DND-41 (cell line): ENCODE measurements at regions not wholly inside any gene's neighbourhood (a gene's known extent, or its start where the extent isn't known, plus 50 kb on each side); places are given as distances from the start of the nearest gene placed in this dataset.
A peak's percentile ranks its signal among the peaks of the same experiment; 100 is the strongest.

Source experiments
- ATAC-seq: fragments of 200-7000 bp; cut with Tn5 transposase; 3 replicates; pipeline ENCODE4 v1.9.1; 2021; ENCODE audit warnings: low read depth; ENCODE audit not compliant: insufficient read depth
- DNase-seq: peaks from one replicate; pipeline ENCODE4 v3.0.0-alpha.2; 2020
- H2AFZ ChIP-seq: 2 replicates; pipeline ENCODE4 v1.6.0; 2012; ENCODE audit warnings: low read depth, low read length
- H3K27ac ChIP-seq: 2 replicates; pipeline ENCODE4 v1.5.1; 2012; ENCODE audit warnings: low read length, inconsistent platforms
- H3K27me3 ChIP-seq: fragments of 200-600 bp; sonication (generic); 2 replicates; pipeline ENCODE4 v1.6.0; 2012; ENCODE audit warnings: low read length, mild to moderate bottlenecking, inconsistent platforms; ENCODE audit not compliant: insufficient read depth, poor library complexity
- H3K36me3 ChIP-seq: 2 replicates; pipeline ENCODE4 v1.5.1; 2012; ENCODE audit warnings: low read length, inconsistent platforms; ENCODE audit not compliant: insufficient read depth
- H3K4me1 ChIP-seq: 2 replicates; pipeline ENCODE4 v1.5.1; 2012; ENCODE audit warnings: mild to moderate bottlenecking, low read length; ENCODE audit not compliant: insufficient read depth
- H3K4me2 ChIP-seq: 2 replicates; pipeline ENCODE4 v1.6.0; 2012; ENCODE audit warnings: mild to moderate bottlenecking, moderate library complexity, low read length, inconsistent platforms; ENCODE audit not compliant: insufficient read depth
- H3K4me3 ChIP-seq, 2 experiments: fragments of 200-600 bp in 1 of 2; shearing (Covaris generic) in 1 of 2; 2 replicates each; pipeline ENCODE4 v1.5.1; 2012 to 2016; ENCODE audit warnings: inconsistent platforms in 2 of 2, low read length in 2 of 2, mild to moderate bottlenecking in 2 of 2, low read depth in 1 of 2, moderate library complexity in 1 of 2
- H3K79me2 ChIP-seq: 2 replicates; pipeline ENCODE4 v1.6.0; 2012; ENCODE audit warnings: low read length, inconsistent platforms; ENCODE audit not compliant: insufficient read depth
- H3K9ac ChIP-seq: 2 replicates; pipeline ENCODE4 v1.6.0; 2012; ENCODE audit warnings: low read depth, mild to moderate bottlenecking, inconsistent platforms, low read length, moderate library complexity
- H3K9me3 ChIP-seq: 2 replicates; pipeline ENCODE4 v1.5.1; 2012; ENCODE audit warnings: low read length, moderate library complexity, mild to moderate bottlenecking, inconsistent platforms; ENCODE audit not compliant: insufficient read depth, severe bottlenecking
- H4K20me1 ChIP-seq: 2 replicates; pipeline ENCODE4 v1.6.0; 2012; ENCODE audit warnings: low read length; ENCODE audit not compliant: insufficient read depth
- CTCF ChIP-seq: IDR thresholded peaks from 2 replicates; pipeline ENCODE4 v1.5.1; 2012; ENCODE audit warnings: borderline replicate concordance, low read length, moderate library complexity, mild to moderate bottlenecking; ENCODE audit not compliant: poor library complexity, severe bottlenecking; ENCODE audit errors: extremely low read depth
- EZH2 ChIP-seq: IDR thresholded peaks from 3 replicates; pipeline ENCODE4 v1.6.1; 2012; ENCODE audit warnings: borderline replicate concordance, low read depth, mild to moderate bottlenecking, moderate library complexity, low read length, inconsistent platforms; ENCODE audit not compliant: severe bottlenecking

- no peak overlapping the region for H3K9ac ChIP-seq
- peaks cover 44% of the 10 kb centered on the region for H3K4me1 ChIP-seq
- H3K79me2 ChIP-seq = no peaks in the 10 kb centered on the region
- peaks cover 22% of the 10 kb centered on the region for H3K9me3 ChIP-seq
- H3K27ac ChIP-seq = peak overlapping the region; percentile 32
- no peak for DNase-seq
- H4K20me1 ChIP-seq = no peaks in the 10 kb centered on the region
- no peak for ATAC-seq
- TF ChIP-seq CTCF = no peak
- no peak for TF ChIP-seq EZH2
- H3K4me2 ChIP-seq = no peak overlapping the region
- H3K4me3 ChIP-seq = no peak overlapping the region
- no peak overlapping the region for H2AFZ ChIP-seq
- H3K36me3 ChIP-seq = no peaks in the 10 kb centered on the region
- H3K27me3 ChIP-seq = no peaks in the 10 kb centered on the region
Observed at GRCh38 chr2:8534729-8535468, 147.0 kb upstream of the ID2 start.

GRCh38 chr2:8535469-8535795, 146.4 kb upstream of the ID2 start:
- no peak overlapping the region for H3K4me2 ChIP-seq
- H3K36me3 ChIP-seq = no peaks in the 10 kb centered on the region
- H3K27me3 ChIP-seq = no peaks in the 10 kb centered on the region
- peaks cover 50% of the 10 kb centered on the region for H3K4me1 ChIP-seq
- H4K20me1 ChIP-seq = no peaks in the 10 kb centered on the region
- H3K79me2 ChIP-seq = no peaks in the 10 kb centered on the region
- no peak overlapping the region for H3K9ac ChIP-seq
- H3K27ac ChIP-seq = peak overlapping the region; percentile 30
- no peak overlapping the region for H2AFZ ChIP-seq
- TF ChIP-seq EZH2 = no peak
- no peak for TF ChIP-seq CTCF
- H3K9me3 ChIP-seq = peaks cover 17% of the 10 kb centered on the region
- no peak for DNase-seq
- no peak overlapping the region for H3K4me3 ChIP-seq
- no peak for ATAC-seq

GRCh38 chr2:8535821-8536685, 145.8 kb upstream of the ID2 start:
- no peaks in the 10 kb centered on the region for H3K36me3 ChIP-seq
- peaks cover 56% of the 10 kb centered on the region for H3K4me1 ChIP-seq
- 0 out of 2 replicates have a peak overlapping the region, but pooled peaks have one; percentile 1 for H2AFZ ChIP-seq
- H3K4me2 ChIP-seq = no peak overlapping the region
- peaks cover 13% of the 10 kb centered on the region for H3K9me3 ChIP-seq
- H3K27ac ChIP-seq = peak overlapping the region; percentile 30
- no peaks in the 10 kb centered on the region for H3K79me2 ChIP-seq
- TF ChIP-seq EZH2 (no peak), CTCF (no peak)
- no peak overlapping the region for H3K4me3 ChIP-seq
- ATAC-seq (0 out of 3 replicates have a peak, but pooled peaks have one; percentile 6), DNase-seq (no peak)
- H3K27me3 ChIP-seq = no peaks in the 10 kb centered on the region
- H3K9ac ChIP-seq = no peak overlapping the region
- H4K20me1 ChIP-seq = no peaks in the 10 kb centered on the region
